SK-N-MC (cell line): ENCODE measurements at regions not wholly inside any gene's neighbourhood (a gene's known extent, or its start where the extent isn't known, plus 50 kb on each side); places are given as distances from the start of the nearest gene placed in this dataset.

Source experiments
- EZH2 ChIP-seq: fragments of 200-600 bp; sonication (generic); IDR thresholded peaks from one replicate; pipeline ENCODE4 v1.6.1; 2017; ENCODE audit warnings: antibody characterized with exemption
- FOXP2 ChIP-seq: optimal IDR thresholded peaks from 2 replicates; pipeline ENCODE3; 2011; ENCODE audit warnings: mild to moderate bottlenecking, moderate library complexity; ENCODE audit not compliant: insufficient read depth; ENCODE audit errors: extremely low read length, control extremely low read depth
- POLR2AphosphoS5 ChIP-seq: IDR thresholded peaks from 2 replicates; pipeline ENCODE4 v1.6.1; 2012; ENCODE audit warnings: mild to moderate bottlenecking, low read depth, low read length, borderline replicate concordance

- TF ChIP-seq POLR2AphosphoS5 = peak; percentile 77
- TF ChIP-seq EZH2 = no peak
- peak; percentile 52 for TF ChIP-seq FOXP2
Observed at GRCh38 chr1:94755675-94756074, 64.5 kb upstream of the SLC44A3 start.
